ENCODE measurements at regions not wholly inside any gene's neighbourhood (a gene's known extent, or its start where the extent isn't known, plus 50 kb on each side); places are given as distances from the start of the nearest gene placed in this dataset.
"Not testable (repeated sequence)": the region's sequence is repeated elsewhere in the genome, so short reads cannot be mapped to it uniquely, and the experiment has no call there.

- Mint-ChIP-seq H3K4me3 (ENCODE audit: unreplicated experiment) (no peak overlapping the region), H3K27me3 (ENCODE audit: insufficient read depth, unreplicated experiment) (peaks cover 89% of the 10 kb centered on the region), H3K27ac (ENCODE audit: low read depth, unreplicated experiment) (no peak overlapping the region), H3K4me1 (ENCODE audit: insufficient read depth, unreplicated experiment) (peaks cover 9% of the 10 kb centered on the region), H3K36me3 (ENCODE audit: insufficient read depth, unreplicated experiment) (no peaks in the 10 kb centered on the region), H3K9me3 (ENCODE audit: unreplicated experiment) (no peaks in the 10 kb centered on the region)
- no TSS peak for BruUV-seq (replicated peaks)
- TF ChIP-seq, protein P1, sequence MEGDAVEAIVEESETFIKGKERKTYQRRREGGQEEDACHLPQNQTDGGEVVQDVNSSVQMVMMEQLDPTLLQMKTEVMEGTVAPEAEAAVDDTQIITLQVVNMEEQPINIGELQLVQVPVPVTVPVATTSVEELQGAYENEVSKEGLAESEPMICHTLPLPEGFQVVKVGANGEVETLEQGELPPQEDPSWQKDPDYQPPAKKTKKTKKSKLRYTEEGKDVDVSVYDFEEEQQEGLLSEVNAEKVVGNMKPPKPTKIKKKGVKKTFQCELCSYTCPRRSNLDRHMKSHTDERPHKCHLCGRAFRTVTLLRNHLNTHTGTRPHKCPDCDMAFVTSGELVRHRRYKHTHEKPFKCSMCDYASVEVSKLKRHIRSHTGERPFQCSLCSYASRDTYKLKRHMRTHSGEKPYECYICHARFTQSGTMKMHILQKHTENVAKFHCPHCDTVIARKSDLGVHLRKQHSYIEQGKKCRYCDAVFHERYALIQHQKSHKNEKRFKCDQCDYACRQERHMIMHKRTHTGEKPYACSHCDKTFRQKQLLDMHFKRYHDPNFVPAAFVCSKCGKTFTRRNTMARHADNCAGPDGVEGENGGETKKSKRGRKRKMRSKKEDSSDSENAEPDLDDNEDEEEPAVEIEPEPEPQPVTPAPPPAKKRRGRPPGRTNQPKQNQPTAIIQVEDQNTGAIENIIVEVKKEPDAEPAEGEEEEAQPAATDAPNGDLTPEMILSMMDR (IDR thresholded peaks at IDR 0.05; ENCODE audit: unreplicated experiment): no peak
- intact Hi-C loops (cut with micrococcal nuclease): no loop called here
- DNase-seq (ENCODE audit: unreplicated experiment): no peak
- CTCF ChIA-PET: interaction anchor here (0.6 to 2.3 kb wide), 5 partner anchors 11 to 572 kb away, joined by 3 to 12 read pairs (median 3); no protein-coding TSS in a partner anchor
- POLR2A ChIA-PET: no interaction called here
These were observed 136.3 kb upstream of the DUSP22 start for GRCh38 chr6:156010-156409.

- intact Hi-C loops (cut with micrococcal nuclease); H3K27ac Mint-ChIP-seq (ENCODE audit: low read depth, unreplicated experiment); H3K4me1 Mint-ChIP-seq (ENCODE audit: insufficient read depth, unreplicated experiment); POLR2A ChIA-PET; H3K9me3 Mint-ChIP-seq (ENCODE audit: unreplicated experiment); DNase-seq (ENCODE audit: unreplicated experiment); H3K36me3 Mint-ChIP-seq (ENCODE audit: insufficient read depth, unreplicated experiment); BruUV-seq (replicated peaks); H3K4me3 Mint-ChIP-seq (ENCODE audit: unreplicated experiment): not testable (repeated sequence)
- H3K27me3 Mint-ChIP-seq (ENCODE audit: insufficient read depth, unreplicated experiment): peaks cover 87% of the 10 kb centered on the region
- CTCF ChIA-PET: interaction anchor here (0.6 to 2.3 kb wide), 5 partner anchors 11 to 571 kb away, joined by 3 to 12 read pairs (median 3); no protein-coding TSS in a partner anchor
These were observed 135.7 kb upstream of the DUSP22 start for GRCh38 chr6:156441-157140.

DNA sequence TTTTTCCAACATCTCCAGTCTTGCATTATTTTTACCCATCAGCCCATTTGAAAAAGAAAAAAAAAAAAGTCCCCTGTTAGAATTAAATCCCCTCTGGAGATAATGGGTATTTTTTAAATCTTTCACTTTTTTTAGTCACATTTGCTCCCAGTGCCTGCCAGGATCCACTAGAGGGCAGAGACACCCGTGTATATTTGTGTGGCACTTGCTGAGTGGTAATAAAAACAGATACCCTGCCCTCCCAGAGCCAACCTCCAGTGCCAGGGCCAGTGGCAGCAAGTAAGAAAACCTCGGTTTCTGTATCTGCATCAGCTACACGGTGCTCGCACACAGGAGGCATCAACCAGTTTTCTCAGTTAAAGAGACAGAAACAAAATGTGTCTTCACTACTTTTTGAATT is 135.1 kb upstream of the DUSP22 start:
- DNase-seq (ENCODE audit: unreplicated experiment); POLR2A ChIA-PET; H3K4me3 Mint-ChIP-seq (ENCODE audit: unreplicated experiment); intact Hi-C loops (cut with micrococcal nuclease); H3K27ac Mint-ChIP-seq (ENCODE audit: low read depth, unreplicated experiment); H3K9me3 Mint-ChIP-seq (ENCODE audit: unreplicated experiment); H3K36me3 Mint-ChIP-seq (ENCODE audit: insufficient read depth, unreplicated experiment); BruUV-seq (replicated peaks); H3K4me1 Mint-ChIP-seq (ENCODE audit: insufficient read depth, unreplicated experiment): not testable (repeated sequence)
- H3K27me3 Mint-ChIP-seq (ENCODE audit: insufficient read depth, unreplicated experiment): peaks cover 81% of the 10 kb centered on the region
- TF ChIP-seq, protein P1 (IDR thresholded peaks at IDR 0.05; ENCODE audit: unreplicated experiment): peak; percentile 27
- CTCF ChIA-PET: interaction anchor here (0.6 to 1.2 kb wide), 5 partner anchors 10 to 60 kb away, joined by 3 to 4 read pairs (median 3); no protein-coding TSS in a partner anchor

DNA sequence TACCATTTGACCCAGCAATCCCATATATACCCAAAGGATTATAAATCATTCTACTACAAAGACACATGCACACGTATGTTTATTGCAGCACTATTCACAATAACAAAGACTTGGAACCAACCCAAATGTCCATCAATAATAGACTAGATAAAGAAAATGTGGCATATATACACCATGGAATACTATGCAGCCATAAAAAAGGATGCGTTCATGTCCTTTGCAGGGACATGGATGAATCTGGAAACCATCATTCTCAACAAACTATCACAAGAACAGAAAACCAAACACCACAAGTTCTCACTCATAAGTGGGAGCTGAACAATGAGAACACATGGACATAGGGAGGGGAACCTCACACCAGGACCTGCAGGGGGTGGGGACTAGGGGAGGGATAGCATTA is 130.6 kb upstream of the DUSP22 start:
- H3K27ac Mint-ChIP-seq (ENCODE audit: low read depth, unreplicated experiment); H3K36me3 Mint-ChIP-seq (ENCODE audit: insufficient read depth, unreplicated experiment); H3K4me3 Mint-ChIP-seq (ENCODE audit: unreplicated experiment); BruUV-seq (replicated peaks); CTCF ChIA-PET; H3K9me3 Mint-ChIP-seq (ENCODE audit: unreplicated experiment); H3K4me1 Mint-ChIP-seq (ENCODE audit: insufficient read depth, unreplicated experiment); intact Hi-C loops (cut with micrococcal nuclease); DNase-seq (ENCODE audit: unreplicated experiment); POLR2A ChIA-PET: not testable (repeated sequence)
- peaks cover 73% of the 10 kb centered on the region for H3K27me3 Mint-ChIP-seq (ENCODE audit: insufficient read depth, unreplicated experiment)

DNA sequence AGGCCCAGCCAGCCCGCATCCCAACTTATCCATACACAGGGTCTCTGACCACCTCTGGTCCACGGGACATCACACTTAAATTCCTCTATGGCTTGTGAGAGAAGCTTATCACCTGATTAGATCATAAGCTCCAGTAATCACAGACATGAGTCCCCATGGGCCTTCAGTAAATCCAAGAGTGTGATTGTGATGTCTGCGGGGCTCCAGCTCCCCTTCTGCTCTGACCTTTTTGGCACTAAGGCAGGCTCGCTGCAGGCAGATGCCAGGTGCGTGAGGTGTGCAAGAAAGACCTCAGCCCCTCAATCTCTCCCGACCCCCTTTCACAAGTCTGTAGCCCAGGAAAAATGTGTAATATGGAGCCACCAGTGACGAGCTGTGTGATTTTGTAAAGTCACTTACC is 127.6 kb upstream of the DUSP22 start:
- Mint-ChIP-seq H3K4me1 (ENCODE audit: insufficient read depth, unreplicated experiment) (no peaks in the 10 kb centered on the region), H3K9me3 (ENCODE audit: unreplicated experiment) (no peaks in the 10 kb centered on the region), H3K36me3 (ENCODE audit: insufficient read depth, unreplicated experiment) (no peaks in the 10 kb centered on the region), H3K27me3 (ENCODE audit: insufficient read depth, unreplicated experiment) (peaks cover 53% of the 10 kb centered on the region), H3K27ac (ENCODE audit: low read depth, unreplicated experiment) (no peak overlapping the region), H3K4me3 (ENCODE audit: unreplicated experiment) (no peak overlapping the region)
- intact Hi-C loops (cut with micrococcal nuclease): no loop called here
- DNase-seq (ENCODE audit: unreplicated experiment): no peak
- TF ChIP-seq, protein P1 (IDR thresholded peaks at IDR 0.05; ENCODE audit: unreplicated experiment): no peak
- no TSS peak for BruUV-seq (replicated peaks)
- POLR2A ChIA-PET: no interaction called here
- CTCF ChIA-PET: interaction anchor here (0.5 to 0.6 kb wide), 2 partner anchors 18 to 367 kb away, joined by 3 read pairs; no protein-coding TSS in a partner anchor

Data from MCF 10A (cell line).